EL (cell line): ENCODE measurements at regions not wholly inside any gene's neighbourhood (a gene's known extent, or its start where the extent isn't known, plus 50 kb on each side); places are given as distances from the start of the nearest gene placed in this dataset.

Experiments
- DNase-seq: peaks from one replicate; pipeline ENCODE4 v3.0.0-alpha.2; 2016

DNA sequence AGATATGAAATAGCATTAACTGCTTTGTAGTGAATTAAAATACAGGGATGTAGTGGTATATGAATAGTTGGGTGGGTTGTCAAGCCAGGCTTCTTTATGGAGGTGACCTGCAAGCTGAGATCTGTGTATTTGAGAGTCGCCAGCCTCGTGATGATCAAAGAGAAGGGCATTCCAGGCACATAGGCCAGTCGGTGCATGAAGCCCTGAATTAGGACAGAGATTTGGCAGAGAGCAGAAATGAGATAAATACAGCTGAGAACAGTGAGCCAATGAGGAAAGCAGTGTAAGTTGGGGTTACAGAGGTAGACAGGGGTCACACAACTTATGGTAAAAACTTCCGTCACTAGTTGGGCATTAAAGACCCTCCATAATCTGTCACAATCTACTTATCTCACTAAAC is 641.9 kb downstream of the OTOL1 start:
- no peak for DNase-seq

DNA sequence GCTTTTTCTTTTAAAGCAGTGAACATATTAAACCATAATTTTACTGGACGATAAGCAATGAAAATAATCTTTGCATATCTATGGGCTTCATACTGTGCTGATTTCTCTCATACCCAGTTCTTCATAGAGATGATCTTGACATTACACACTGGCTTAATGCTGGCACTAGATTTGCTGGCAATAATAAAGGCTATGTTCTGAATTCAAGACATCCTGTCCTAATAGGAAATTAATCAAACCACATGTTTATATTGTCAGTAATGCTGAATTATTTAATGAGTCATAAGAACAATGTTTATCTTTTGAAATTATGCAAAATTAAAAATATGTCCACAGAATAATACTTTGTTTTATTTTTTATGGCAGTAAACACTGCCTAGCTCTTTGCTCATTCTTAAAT is 643.2 kb downstream of the OTOL1 start:
- DNase-seq = no peak

DNA sequence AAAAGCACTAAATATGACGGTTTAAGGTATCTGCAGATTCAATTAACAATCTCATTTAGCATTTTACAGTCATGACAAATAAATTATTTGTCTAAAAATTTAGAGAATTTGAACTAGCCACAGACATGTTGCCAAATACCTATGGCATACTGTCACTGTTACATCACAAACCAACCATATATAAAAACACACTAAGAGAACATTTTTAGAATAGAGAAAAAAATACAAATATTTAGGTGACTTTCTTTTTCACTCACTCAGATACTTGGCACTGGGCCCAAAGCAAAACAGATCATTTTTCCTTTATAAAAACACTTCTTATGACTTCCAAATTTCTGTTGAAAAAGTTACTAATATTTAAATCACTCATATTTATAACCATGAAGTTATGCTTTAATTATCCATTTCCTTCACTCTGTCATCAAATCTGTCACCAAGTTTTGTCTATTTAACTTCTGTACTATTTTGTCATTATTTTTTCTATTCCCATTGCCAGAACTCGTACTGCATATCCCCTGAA is 644.7 kb downstream of the OTOL1 start:
- peak; percentile 83 for DNase-seq

DNA sequence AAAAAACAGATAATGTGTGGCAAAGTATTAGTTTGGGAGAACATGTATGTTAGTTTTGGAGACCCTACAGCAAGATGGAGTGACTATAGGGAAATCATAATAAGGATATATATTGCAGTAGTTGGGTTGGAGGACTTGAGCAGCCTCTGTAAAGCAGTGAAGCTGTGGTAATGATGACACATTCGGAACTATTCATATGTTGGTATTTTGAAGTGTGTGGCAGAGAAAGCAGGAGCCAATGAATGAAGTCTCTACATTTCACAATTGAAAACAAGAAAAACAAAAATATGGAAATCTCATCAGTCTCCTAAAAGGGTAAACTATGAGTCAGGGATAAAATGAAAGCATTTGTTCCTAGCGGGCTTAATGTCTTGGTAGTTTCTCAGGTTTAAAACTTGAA is 645.9 kb downstream of the OTOL1 start:
- peak; percentile 81 for DNase-seq

DNA sequence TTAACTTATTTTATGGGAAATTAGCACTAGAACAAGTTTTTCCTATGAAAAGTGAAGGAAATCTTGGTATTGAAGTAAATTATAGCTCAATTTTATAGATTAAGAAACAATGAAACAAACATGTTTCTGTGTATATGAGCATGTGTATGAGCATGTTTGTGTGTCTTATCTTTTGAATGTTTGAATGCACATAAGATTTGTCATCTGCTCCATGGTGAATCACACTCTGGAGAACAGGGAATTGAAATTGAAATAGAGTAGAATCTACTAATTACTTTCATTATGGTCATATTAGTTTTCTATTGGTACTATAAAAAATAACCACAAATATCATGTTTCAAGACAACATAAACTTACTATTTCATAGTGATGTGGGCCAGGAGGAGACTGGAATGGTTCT is 646.6 kb downstream of the OTOL1 start:
- DNase-seq = peak; percentile 41

DNA sequence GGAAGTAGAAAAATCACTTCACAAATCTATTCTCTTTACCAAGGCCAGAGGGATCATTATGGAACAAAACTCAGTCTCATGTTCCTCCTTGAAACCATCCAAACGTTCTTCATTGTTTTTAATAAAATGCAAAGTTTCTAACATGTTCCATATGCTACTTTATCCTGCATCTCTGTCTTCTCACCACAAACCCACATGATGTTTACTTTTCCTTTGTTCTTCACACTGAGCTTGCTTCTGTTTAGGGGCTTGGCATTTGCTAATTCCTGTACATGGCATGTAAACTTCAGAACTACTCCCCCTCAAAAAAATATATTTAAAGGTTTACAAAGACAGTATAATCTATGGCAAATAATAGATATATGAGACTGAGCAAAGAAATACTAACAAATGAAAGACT is 651.4 kb downstream of the OTOL1 start:
- no peak for DNase-seq

DNA sequence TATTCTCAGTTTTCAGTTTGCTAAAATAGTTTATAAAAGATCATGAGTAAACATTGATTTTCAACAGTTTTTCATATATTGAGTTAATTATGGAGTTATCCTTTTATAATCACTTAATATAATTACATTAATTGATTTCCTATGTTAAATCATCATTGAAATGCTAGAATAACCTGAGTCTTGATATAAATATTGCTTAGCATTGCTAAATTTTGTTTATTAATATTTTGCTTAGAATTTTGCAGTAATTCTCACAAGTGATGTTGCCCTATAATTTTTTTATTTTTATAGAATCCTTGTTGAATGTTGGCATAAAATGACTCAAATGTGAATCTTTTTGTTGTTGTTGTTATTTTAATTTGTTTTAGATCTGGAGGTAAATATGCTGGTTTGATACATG is 654.2 kb downstream of the OTOL1 start:
- no peak for DNase-seq

DNA sequence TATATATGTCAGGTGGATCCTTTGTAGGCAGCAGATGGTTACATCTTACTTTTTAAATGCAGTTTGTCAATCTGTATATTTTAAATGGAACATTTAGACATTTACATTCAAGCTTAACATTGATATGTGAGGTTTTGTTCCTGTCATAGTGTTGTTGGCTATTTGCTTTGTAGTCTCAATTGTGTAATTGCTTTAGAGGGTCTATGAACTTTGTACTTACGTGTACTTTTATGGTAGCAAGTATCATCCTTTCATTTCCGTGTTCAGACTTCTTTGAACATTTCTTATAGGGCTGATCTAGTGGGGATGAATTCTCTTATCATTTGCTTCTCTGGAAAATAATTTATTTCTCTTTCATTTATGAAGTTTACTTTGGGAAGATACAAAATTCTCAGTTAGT is 656.0 kb downstream of the OTOL1 start:
- DNase-seq = no peak

DNA sequence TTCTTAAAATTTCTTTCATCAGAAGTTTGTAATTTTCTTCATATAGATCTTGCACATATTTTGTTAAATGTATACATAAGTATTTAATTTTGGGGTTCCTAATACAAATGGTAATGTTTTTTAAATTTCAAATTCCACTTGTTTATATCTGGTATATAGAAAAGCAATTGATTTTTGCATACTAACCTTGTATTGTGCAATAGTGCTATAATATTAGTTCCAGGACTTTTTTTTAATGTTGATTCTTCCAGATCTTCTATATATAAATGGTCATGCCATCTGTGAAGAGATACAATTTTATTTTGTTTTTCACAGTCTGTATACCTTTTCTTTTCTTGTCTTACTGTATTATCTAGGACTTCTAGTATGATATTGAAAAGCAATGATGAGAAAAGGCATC is 665.0 kb downstream of the OTOL1 start:
- DNase-seq = no peak

DNA sequence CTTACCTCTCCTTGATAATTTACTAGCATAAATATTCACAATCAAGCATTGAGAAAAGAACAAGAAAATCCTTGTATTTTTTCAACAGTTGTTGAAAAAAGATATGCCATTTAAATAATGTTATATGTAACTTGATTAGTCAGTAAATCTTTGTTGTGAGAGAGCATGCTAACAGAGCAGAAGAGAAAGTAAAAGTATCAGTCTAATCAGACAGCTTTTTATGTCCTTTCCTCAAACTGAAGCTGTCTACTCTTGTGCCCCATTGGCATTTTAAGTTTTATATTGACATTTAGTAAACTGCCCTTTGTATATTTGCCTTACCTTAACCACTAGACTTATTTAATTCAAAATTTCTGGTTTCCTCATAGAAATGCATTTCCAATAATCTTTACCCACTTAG is 668.7 kb downstream of the OTOL1 start:
- no peak for DNase-seq

DNA sequence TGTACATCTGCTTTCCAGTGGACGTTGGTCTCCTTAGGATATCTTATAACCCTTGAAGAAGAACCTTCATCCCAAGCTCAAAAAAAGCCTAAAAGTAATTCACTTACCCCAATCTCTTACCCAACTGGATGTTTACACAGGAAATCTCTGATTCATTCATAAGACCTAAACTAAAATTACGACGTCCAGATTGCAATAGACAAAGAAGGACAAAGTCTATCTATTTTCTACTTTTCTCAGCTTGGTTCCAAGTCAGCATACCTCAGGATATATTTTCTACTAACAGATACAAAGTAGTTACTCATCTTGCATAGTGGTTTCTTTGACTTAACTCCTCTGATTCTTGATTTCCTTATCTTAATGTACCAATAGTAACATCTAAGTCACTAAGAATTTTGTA is 669.9 kb downstream of the OTOL1 start:
- DNase-seq = no peak

DNA sequence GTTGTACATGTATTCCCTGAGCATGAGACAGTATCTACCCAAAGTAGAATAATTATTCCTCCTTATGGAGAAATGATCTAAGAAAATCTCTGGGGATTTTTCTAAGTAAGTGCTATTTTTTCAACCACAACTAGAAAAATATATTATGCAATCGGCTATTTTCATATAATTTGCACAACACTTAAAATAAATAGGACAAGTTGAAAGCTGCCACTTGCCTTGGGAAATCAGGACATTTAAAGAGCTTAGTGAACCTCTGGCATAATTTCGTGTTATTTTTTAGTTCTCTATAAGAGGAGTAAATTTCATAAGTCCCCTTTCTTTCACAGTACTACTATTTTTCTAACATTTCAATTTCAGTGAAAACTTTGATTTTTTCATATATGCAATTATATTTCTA is 672.1 kb downstream of the OTOL1 start:
- no peak for DNase-seq

DNA sequence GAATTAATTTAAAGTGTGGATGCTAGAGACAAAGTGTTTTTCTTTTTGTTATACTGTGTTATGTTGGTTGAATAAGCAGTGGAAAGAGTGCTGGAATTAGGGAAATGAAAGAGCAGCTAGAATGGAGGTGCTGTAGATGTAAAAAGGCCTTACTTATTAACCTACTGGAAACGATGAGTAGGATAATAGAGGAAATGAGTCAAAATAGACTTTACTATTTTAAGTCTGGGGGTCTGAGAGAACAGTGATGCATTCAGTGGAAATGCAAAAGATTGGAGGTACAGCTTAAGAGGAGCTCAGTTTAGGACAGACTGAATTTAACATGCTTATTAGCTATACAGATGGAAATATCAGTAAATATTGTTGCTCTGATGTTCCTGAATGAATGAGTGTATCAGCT is 674.0 kb downstream of the OTOL1 start:
- no peak for DNase-seq

DNA sequence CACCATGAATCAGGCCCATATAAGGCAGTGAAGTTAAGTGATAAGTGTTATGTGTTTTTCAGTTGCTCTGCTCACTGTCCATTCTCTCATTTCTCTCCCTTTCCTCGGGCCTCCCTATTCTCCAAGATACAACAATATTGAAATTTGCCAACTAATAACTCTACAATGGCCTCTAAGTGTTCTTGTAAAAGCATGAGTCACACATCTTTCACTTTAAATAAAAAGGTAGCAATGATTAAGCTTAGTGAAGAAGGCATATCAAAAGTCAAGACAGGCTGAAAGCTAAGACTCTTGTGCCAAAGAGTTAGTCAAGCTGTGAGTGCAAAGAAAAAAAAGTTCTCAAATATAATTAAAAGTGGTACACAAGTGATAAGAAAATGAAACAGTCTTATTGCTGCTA is 675.4 kb downstream of the OTOL1 start:
- no peak for DNase-seq

DNA sequence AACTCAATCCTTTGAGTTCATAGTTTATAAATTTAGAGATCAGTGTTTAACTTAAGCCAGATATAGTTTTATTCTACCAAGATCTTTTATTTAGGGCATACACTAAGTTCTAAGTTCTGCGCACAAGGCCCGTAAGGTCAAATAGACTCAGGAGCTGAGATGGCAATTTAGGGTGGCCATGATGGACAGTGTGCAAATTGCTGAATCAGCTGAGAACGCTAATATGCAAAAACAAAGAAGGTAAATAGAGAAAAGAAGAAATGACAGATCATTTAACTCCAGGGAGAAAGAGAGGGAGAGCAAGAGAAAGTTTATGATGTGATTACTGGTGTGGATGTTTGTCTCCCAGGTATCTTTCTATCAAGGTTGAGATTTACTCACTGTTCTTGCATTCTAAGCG is 678.5 kb downstream of the OTOL1 start:
- no peak for DNase-seq

DNA sequence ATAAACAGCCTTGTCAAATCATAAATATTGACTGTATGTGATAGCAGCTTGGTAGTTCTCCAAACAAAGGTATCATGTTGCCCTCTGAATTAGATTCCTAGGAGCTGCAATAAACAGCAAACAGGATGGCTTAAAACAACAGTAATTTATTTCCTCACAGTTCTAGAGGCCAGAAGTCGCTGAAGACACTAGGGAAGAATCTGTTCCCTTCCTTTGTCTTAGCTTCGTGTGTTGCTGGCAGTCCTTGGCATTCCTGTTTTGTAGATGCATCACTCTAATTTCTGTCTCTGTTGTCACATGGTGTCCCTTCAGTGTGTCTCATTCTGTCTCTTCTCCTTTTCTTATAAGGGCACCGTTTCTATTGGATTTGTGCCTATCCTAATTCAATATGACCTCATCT is 679.3 kb downstream of the OTOL1 start:
- no peak for DNase-seq

DNA sequence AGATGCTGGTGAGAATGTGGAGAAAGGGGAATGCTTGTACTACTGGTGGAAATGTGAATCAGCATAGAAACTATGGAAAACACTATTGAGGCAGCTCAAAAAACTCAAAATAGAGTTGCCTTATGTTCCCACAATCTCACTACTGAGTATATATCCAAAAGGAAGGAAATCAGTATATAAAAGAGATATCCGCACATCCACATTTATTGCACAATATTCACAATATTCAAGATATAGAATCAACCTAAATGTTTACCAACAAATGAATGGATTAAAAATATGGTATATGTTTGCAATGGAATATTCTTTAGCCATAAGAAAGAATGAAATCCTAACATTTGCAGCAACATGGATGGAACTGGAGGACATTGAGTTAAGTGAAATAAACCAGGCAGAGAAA is 686.8 kb downstream of the OTOL1 start:
- DNase-seq = no peak

DNA sequence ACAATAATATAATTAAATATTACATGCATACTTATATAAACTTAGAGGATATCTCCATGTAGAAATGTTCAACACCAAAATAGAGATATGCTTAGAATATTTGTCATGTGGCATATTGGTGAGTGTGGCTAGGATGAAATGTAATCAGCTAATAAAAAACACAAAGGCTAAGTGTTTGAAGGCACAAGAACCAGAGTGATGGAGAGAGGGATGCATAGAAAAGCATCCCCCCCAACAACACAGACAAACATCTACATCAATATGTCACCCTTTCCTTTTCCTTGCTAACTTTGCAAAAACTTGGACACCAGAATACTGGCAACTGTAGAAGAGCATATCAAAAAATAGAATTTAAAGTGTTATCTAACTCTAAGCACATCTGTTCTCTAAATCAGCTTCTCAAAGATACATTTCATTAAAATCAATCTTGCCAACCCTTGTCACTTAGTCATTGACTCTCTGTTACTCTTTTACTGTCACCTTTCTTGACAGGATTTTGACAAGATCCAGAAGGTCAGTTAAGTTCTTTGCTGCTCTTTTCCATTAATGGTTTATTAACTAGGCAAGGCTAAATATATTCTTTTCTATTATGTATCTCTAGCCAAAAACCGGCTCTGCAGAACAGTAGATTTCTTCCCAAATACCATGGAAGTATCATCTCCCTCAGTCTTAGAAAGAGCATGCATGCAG is 695.9 kb downstream of the OTOL1 start:
- DNase-seq = no peak

DNA sequence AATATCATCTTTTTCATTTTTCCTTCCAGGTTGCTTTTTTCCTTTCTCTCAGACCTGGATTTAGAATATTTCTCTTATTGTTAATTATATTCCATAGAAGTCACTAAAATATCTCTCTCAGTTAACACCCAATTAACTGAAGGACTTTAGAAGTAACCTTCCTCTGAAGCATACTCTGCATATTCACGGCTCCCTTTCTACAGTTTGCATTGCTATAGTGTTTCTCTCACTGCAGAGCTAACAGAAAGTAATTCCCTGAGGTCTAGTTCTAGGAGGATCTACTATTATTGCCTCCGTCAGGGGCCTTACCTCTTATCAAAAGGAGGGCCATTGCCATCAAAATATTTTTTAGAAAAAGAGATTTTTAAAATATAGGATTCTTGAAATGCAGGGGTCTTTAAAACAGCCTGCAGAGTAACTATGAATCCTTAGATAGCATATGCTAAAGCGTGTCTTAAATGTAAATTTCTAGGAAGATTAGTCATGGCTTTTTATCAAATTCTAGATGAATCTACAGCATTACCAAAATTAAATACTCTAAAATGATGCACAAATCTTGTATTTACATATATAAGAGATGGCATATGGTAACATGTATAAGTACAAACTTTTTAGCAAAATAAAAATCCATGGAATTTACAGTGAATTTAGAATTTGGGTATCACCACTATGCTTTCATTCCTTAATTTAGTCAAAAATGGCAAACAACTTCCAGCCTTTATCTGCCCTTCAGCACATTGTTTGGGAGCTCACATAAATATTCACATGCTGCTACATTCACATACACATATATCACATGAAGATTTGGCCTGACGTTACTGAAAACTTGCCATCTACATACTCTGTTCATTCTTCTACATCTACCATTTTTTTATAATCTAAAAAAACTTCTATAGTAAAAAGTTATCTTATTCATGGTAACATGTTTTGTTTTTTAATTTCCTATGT is 696.8 kb downstream of the OTOL1 start:
- no peak for DNase-seq

DNA sequence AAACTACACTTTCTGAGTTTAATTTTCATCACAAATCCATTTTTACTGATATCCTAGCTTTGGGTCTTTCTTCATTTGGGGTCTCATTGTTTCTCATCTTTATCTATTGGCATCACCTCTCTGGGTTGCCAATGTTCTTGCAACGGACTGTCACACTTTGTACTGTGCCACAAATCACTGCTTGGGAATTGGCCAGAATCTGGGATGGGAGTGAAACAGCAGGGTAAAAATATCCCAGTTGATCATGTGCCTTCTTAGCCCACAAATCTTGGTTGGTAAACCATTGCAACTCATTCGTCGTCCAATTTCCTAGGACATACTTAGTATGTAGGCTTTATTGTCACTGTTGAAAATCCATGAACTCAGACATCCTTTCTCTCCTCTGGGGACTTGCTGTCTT is 698.5 kb downstream of the OTOL1 start:
- DNase-seq = no peak

DNA sequence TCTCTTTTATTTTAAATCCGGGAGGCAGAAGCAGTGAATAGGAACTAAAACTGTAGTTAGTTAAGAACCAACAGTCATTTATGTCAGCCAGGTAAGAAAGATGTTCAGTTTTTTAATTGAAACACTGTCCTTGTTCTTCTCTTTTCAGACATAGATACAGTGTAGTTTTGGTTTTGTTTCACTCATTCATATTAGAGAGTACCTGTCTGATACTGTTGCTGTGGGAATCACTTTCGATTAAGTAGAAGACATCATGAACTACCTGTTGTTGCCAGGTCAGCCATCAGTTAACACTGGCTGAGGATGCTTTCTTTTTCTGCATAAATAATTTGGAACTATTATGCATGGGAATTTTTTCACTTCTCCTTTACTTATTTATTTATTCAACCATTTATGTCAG is 700.4 kb downstream of the OTOL1 start:
- DNase-seq = no peak

DNA sequence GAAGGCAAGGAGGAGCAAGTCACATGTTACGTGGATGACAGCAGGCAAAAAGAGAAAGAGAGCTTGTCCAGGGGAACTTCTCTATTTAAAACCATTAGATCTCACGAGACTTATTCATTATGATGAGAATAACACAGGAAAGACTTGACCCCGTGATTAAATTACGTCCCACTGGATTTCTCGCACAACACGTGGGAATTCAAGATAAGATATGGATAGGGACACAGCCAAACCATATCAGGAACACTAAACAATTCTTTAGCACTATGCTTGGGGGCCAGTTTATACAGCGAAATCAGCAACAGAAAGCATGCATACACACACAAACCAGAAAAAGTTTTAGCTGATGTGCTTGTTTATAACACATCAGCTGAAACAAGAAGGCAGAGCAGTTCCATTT is 704.2 kb downstream of the OTOL1 start:
- no peak for DNase-seq

DNA sequence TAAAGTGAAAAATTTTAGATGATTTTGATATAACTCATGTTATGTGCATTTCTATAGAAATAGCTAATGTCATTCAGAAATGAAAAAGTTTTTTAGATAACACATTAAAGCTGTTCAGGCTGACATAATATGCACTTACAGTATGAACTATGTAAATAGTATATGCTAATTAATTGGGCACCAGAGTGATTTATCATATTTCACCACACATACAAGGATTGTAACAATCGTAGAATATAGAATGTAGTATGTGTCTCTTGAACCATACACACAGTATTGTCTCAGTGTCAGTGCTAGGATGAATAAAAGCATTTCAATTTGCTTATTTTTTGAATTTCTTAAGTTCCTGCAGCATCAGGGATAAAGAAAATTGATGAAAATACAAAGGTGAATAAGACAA is 710.0 kb downstream of the OTOL1 start:
- DNase-seq = no peak

DNA sequence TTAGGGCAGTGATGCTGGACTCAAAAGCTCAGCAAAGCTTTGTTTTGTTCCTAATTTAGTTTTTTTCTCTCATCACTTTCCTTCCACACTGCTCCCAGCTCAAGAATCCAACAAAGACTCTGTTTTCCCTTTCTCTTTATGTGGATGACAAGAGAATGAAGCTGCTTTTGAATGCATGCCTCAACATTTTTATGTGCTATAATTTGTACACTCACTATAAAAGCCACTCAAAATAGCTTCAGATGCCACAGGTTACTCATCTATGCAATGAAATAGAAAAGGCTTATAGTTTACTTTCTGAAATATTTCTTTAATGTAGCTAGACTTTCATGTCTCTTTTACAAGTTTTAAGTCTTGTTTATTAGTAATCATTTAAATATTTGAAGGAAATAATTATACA is 714.9 kb downstream of the OTOL1 start:
- no peak for DNase-seq
